ENCODE measurements at regions not wholly inside any gene's neighbourhood (a gene's known extent, or its start where the extent isn't known, plus 50 kb on each side); places are given as distances from the start of the nearest gene placed in this dataset.
"Not testable (repeated sequence)": the region's sequence is repeated elsewhere in the genome, so short reads cannot be mapped to it uniquely, and the experiment has no call there.

DNA sequence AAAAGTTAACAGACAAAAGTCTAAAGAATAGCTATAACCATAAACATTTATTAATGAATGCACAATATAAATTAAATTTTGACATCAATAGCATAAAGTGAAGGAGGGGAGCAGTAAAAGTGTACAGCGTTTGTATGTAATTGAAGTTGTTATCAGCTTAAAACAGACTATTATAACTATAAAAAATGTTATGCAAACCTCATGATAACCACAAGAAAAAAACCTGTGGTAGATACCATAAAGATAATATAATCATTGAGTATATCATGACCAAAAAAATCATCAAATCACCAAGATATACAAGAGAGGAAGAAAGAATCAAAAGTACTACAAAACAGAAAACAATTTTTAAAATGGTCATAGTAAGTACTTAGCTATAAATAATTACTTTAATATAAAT, 122.1 kb upstream of the ID2 start:
- H3K4me3 ChIP-seq (replicated peaks in 1 of 2; ENCODE audit: low read depth in 1 of 2, low read length in 2 of 2), result no peak overlapping the region
- H2AFZ ChIP-seq (ENCODE audit: low read depth, low read length, poor library complexity, severe bottlenecking), result no peak overlapping the region
- ChIA-PET RAD21 (ENCODE audit: low non-redundant PET in 1 of 2, low total read pairs in 2 of 2, uncharacterized antibody in 2 of 2, unreplicated experiment in 2 of 2) (no interaction called here), POLR2A (interaction anchor here (1.0 kb wide), 1 partner anchor 15 kb away, joined by 3 read pairs; no protein-coding TSS in a partner anchor), CTCF (no interaction called here)
- DNase-seq (ENCODE audit: low read depth, low spot score), result no peak
- no peak overlapping the region for H3K4me2 ChIP-seq (ENCODE audit: low read length)
- no peaks in the 10 kb centered on the region for H3K4me1 ChIP-seq (ENCODE audit: control insufficient read depth in 1 of 2, insufficient read depth in 2 of 2, low read length in 2 of 2)
- no peak overlapping the region for H3K9ac ChIP-seq (ENCODE audit: low read length)
- H3K27ac ChIP-seq (ENCODE audit: low read depth, low read length), result no peak overlapping the region
- BruUV-seq (replicated peaks), result no TSS peak
- H3K36me3 ChIP-seq (ENCODE audit: control insufficient read depth in 1 of 2, insufficient read depth in 2 of 2, low read length in 2 of 2), result no peaks in the 10 kb centered on the region
- no peaks in the 10 kb centered on the region for H4K20me1 ChIP-seq (ENCODE audit: insufficient read depth)
- H3K27me3 ChIP-seq (ENCODE audit: insufficient read depth, low read length), result no peaks in the 10 kb centered on the region
- H3K79me2 ChIP-seq (ENCODE audit: insufficient read depth, low read length), result no peaks in the 10 kb centered on the region
- intact Hi-C loops (cut with micrococcal nuclease), result no loop called here
- no peak for ATAC-seq
- peaks cover 0 to 8% of the 10 kb centered on the region in 2 experiments; a peak in 1 of 4 replicates for H3K9me3 ChIP-seq (ENCODE audit: control insufficient read depth in 1 of 2, insufficient read depth in 1 of 2, low read depth in 1 of 2, low read length in 2 of 2)
- no peak for TF ChIP-seq EGR1 (IDR thresholded peaks at IDR 0.05; ENCODE audit: low read depth)
- TF ChIP-seq ZFX (IDR thresholded peaks at IDR 0.05), result no peak
- TF ChIP-seq ZNF274 (IDR thresholded peaks at IDR 0.05; ENCODE audit: low read depth, low read length), result no peak
- TF ChIP-seq ELF1 (IDR thresholded peaks at IDR 0.05; ENCODE audit: borderline replicate concordance, low read depth), result no peak
- TF ChIP-seq CEBPB (IDR thresholded peaks at IDR 0.05; ENCODE audit: low read depth), result no peak
- TF ChIP-seq SIN3A (IDR thresholded peaks at IDR 0.05; ENCODE audit: low read depth), result no peak
- TF ChIP-seq TCF7L2 (IDR thresholded peaks at IDR 0.05; ENCODE audit: borderline replicate concordance, extremely low read depth, insufficient read depth, insufficient read length), result no peak
- no peak for TF ChIP-seq POLR2AphosphoS5 (IDR thresholded peaks at IDR 0.05; ENCODE audit: low read depth, low read length)
- TF ChIP-seq, protein P1, sequence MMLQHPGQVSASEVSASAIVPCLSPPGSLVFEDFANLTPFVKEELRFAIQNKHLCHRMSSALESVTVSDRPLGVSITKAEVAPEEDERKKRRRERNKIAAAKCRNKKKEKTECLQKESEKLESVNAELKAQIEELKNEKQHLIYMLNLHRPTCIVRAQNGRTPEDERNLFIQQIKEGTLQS (IDR thresholded peaks at IDR 0.05), result no peak
- no peak for TF ChIP-seq POLR2A (IDR thresholded peaks at IDR 0.05; ENCODE audit: borderline replicate concordance, extremely low read depth, insufficient read depth, insufficient read length)
- no peak for TF ChIP-seq EZH2phosphoT487 (IDR thresholded peaks at IDR 0.05; ENCODE audit: borderline replicate concordance)
- TF ChIP-seq YY1 (IDR thresholded peaks at IDR 0.05; ENCODE audit: extremely low read depth, insufficient replicate concordance, low read depth, low read length), result no peak
- TF ChIP-seq CBX3 (IDR thresholded peaks at IDR 0.05; ENCODE audit: low read depth), result no peak
- TF ChIP-seq FOSL1 (IDR thresholded peaks at IDR 0.05; ENCODE audit: low read depth), result no peak
- no peak for TF ChIP-seq EZH2 (IDR thresholded peaks at IDR 0.05)
- TF ChIP-seq, protein P2, sequence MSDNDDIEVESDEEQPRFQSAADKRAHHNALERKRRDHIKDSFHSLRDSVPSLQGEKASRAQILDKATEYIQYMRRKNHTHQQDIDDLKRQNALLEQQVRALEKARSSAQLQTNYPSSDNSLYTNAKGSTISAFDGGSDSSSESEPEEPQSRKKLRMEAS (IDR thresholded peaks at IDR 0.05), result no peak
- TF ChIP-seq JUND (IDR thresholded peaks at IDR 0.05), result no peak
- H3K9me2 ChIP-seq (ENCODE audit: insufficient read depth), result no peaks in the 10 kb centered on the region

DNA sequence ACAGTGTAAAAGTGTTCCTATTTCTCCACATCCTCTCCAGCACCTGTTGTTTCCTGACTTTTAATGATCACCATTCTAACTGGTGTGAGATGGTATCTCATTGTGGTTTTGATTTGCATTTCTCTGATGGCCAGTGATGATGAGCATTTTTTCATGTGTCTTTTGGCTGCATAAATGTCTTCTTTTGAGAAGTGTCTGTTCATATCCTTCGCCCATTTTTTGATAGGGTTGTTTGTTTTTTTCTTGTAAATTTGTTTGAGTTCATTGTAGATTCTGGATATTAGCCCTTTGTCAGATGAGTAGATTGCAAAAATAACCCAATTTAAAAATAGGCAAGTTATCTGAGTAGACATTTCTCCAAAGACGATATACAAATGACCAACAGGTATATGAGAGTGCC, 120.2 kb upstream of the ID2 start:
- ATAC-seq, result not testable (repeated sequence)

More for the DNA sequence above, 120.2 kb upstream of the ID2 start:
- H4K20me1 ChIP-seq (ENCODE audit: insufficient read depth); H3K4me2 ChIP-seq (ENCODE audit: low read length); BruUV-seq (replicated peaks); H3K79me2 ChIP-seq (ENCODE audit: insufficient read depth, low read length); H2AFZ ChIP-seq (ENCODE audit: low read depth, low read length, poor library complexity, severe bottlenecking); CTCF ChIA-PET; H3K9me2 ChIP-seq (ENCODE audit: insufficient read depth); H3K4me3 ChIP-seq (replicated peaks in 1 of 2; ENCODE audit: low read depth in 1 of 2, low read length in 2 of 2); DNase-seq (ENCODE audit: low read depth, low spot score); POLR2A ChIA-PET; H3K27me3 ChIP-seq (ENCODE audit: insufficient read depth, low read length); H3K36me3 ChIP-seq (ENCODE audit: control insufficient read depth in 1 of 2, insufficient read depth in 2 of 2, low read length in 2 of 2); H3K9me3 ChIP-seq (ENCODE audit: control insufficient read depth in 1 of 2, insufficient read depth in 1 of 2, low read depth in 1 of 2, low read length in 2 of 2); RAD21 ChIA-PET (ENCODE audit: low non-redundant PET in 1 of 2, low total read pairs in 2 of 2, uncharacterized antibody in 2 of 2, unreplicated experiment in 2 of 2); H3K27ac ChIP-seq (ENCODE audit: low read depth, low read length); H3K4me1 ChIP-seq (ENCODE audit: control insufficient read depth in 1 of 2, insufficient read depth in 2 of 2, low read length in 2 of 2); H3K9ac ChIP-seq (ENCODE audit: low read length); intact Hi-C loops (cut with micrococcal nuclease): not testable (repeated sequence)
